ENCODE measurements at regions not wholly inside any gene's neighbourhood (a gene's known extent, or its start where the extent isn't known, plus 50 kb on each side); places are given as distances from the start of the nearest gene placed in this dataset.

GRCh38 chr6:117142142-117142541 lies 123.2 kb upstream of the VGLL2 start:
- TF ChIP-seq POLR2A (IDR thresholded peaks at IDR 0.05) (no peak), CTCF (IDR thresholded peaks at IDR 0.05) (no peak)
